Keratinocyte (primary cell): ENCODE measurements at regions not wholly inside any gene's neighbourhood (a gene's known extent, or its start where the extent isn't known, plus 50 kb on each side); places are given as distances from the start of the nearest gene placed in this dataset.

Experiments
- DNase-seq: peaks from one replicate; pipeline ENCODE4 v3.0.0-alpha.2; 2011; ENCODE audit warnings: low read depth, missing footprints, low spot score
- FAIRE-seq: peaks from 2 replicates; lab custom pipeline; 2011; peaks lifted over from hg19 to GRCh38; lab: Jason Lieb, UNC
- H2AFZ ChIP-seq: 2 replicates; pipeline ENCODE4 v1.6.0; 2012; ENCODE audit warnings: low read length, control low read depth, inconsistent platforms; ENCODE audit not compliant: control insufficient read depth
- H3K27ac ChIP-seq: 2 replicates; pipeline ENCODE4 v1.5.1; 2011; ENCODE audit warnings: low read length; ENCODE audit not compliant: control insufficient read depth, insufficient read depth
- H3K27me3 ChIP-seq: 3 replicates; pipeline ENCODE4 v1.6.0; 2011; ENCODE audit warnings: low read length; ENCODE audit not compliant: control insufficient read depth, insufficient read depth; ENCODE audit errors: extremely low read depth
- H3K36me3 ChIP-seq, 2 experiments: 2 replicates in 1 of 2; 3 replicates in 1 of 2; pipeline ENCODE4 v1.5.1; 2011; ENCODE audit warnings: low read length in 2 of 2, mild to moderate bottlenecking in 1 of 2; ENCODE audit not compliant: control insufficient read depth in 2 of 2, insufficient read depth in 2 of 2; ENCODE audit errors: extremely low read depth in 1 of 2
- H3K4me1 ChIP-seq: 3 replicates; pipeline ENCODE4 v1.5.1; 2011; ENCODE audit warnings: low read length; ENCODE audit not compliant: control insufficient read depth, insufficient read depth; ENCODE audit errors: extremely low read depth
- H3K4me2 ChIP-seq: 3 replicates; pipeline ENCODE4 v1.6.0; 2011; ENCODE audit warnings: low read depth, low read length; ENCODE audit not compliant: control insufficient read depth, insufficient read depth; ENCODE audit errors: extremely low read depth
- H3K4me3 ChIP-seq, 3 experiments: fragments of 200-600 bp in 1 of 3; sonication (generic) in 1 of 3; 2 replicates in 2 of 3; 3 replicates in 1 of 3; pipeline ENCODE4 v1.5.1; 2011 to 2016; ENCODE audit warnings: low read length in 3 of 3, mild to moderate bottlenecking in 3 of 3, control low read depth in 2 of 3, inconsistent platforms in 1 of 3, low read depth in 1 of 3, mixed read lengths in 1 of 3, mixed run types in 1 of 3, moderate library complexity in 1 of 3; ENCODE audit not compliant: control insufficient read depth in 2 of 3, insufficient read depth in 2 of 3; ENCODE audit errors: extremely low read depth in 1 of 3
- H3K79me2 ChIP-seq: 2 replicates; pipeline ENCODE4 v1.6.0; 2012; ENCODE audit warnings: low read length; ENCODE audit not compliant: control insufficient read depth, insufficient read depth
- H3K9ac ChIP-seq: 3 replicates; pipeline ENCODE4 v1.6.0; 2011; ENCODE audit warnings: low read length; ENCODE audit not compliant: control insufficient read depth, insufficient read depth; ENCODE audit errors: extremely low read depth
- H3K9me1 ChIP-seq: 3 replicates; pipeline ENCODE4 v1.6.0; 2011; ENCODE audit warnings: low read length; ENCODE audit not compliant: control insufficient read depth, insufficient read depth; ENCODE audit errors: extremely low read depth
- H3K9me3 ChIP-seq: 2 replicates; pipeline ENCODE4 v1.5.1; 2012; ENCODE audit warnings: low read depth, low read length; ENCODE audit not compliant: control insufficient read depth
- H4K20me1 ChIP-seq: 3 replicates; pipeline ENCODE4 v1.6.0; 2011; ENCODE audit warnings: low read length; ENCODE audit not compliant: control insufficient read depth, insufficient read depth; ENCODE audit errors: extremely low read depth
- CTCF ChIP-seq, 3 experiments: IDR thresholded peaks in 1 of 3; conservative IDR thresholded peaks in 1 of 3; optimal IDR thresholded peaks in 1 of 3; 2 replicates in 2 of 3; 3 replicates in 1 of 3; pipeline versions ENCODE3 to v1.5.1; 2011; ENCODE audit warnings: low read length in 3 of 3, mild to moderate bottlenecking in 3 of 3, moderate library complexity in 2 of 3, control low read depth in 1 of 3, inconsistent platforms in 1 of 3; ENCODE audit not compliant: insufficient read depth in 2 of 3; ENCODE audit errors: extremely low read depth in 1 of 3
- EZH2 ChIP-seq: IDR thresholded peaks from one replicate; pipeline ENCODE4 v1.6.1; 2012; ENCODE audit warnings: inconsistent platforms, mild to moderate bottlenecking, low read length, moderate library complexity
- dilution Hi-C: fragments of 300-500 bp; cut with MboI; formaldehyde crosslinking; loops from one replicate; pipeline ENCODE4 v1.7.0; 2020; ENCODE audit warnings: low sequenced_read_pairs; ENCODE audit not compliant: extremely low pct_ligation_motif_present

- no peak overlapping the region for H3K4me3 ChIP-seq
- H3K27me3 ChIP-seq: no peaks in the 10 kb centered on the region
- H2AFZ ChIP-seq: no peak overlapping the region
- H4K20me1 ChIP-seq: no peaks in the 10 kb centered on the region
- H3K27ac ChIP-seq: no peak overlapping the region
- H3K9ac ChIP-seq: no peak overlapping the region
- DNase-seq: no peak
- no peaks in the 10 kb centered on the region for H3K79me2 ChIP-seq
- H3K9me1 ChIP-seq: no peaks in the 10 kb centered on the region
- TF ChIP-seq CTCF (optimal IDR thresholded peaks at IDR 0.05 in 1 of 3, IDR thresholded peaks at IDR 0.05 in 1 of 3, conservative IDR thresholded peaks at IDR 0.05 in 1 of 3; ENCODE audit: extremely low read depth in 1 of 3, insufficient read depth in 2 of 3, low read length in 3 of 3): no peak
- TF ChIP-seq EZH2: no peak
- no peaks in the 10 kb centered on the region for H3K36me3 ChIP-seq
- H3K9me3 ChIP-seq: no peaks in the 10 kb centered on the region
- H3K4me2 ChIP-seq: no peak overlapping the region
- H3K4me1 ChIP-seq: no peaks in the 10 kb centered on the region
- FAIRE-seq: no peak
- dilution Hi-C loops: no loop called here
Observed at GRCh38 chr2:107545066-107545465, 281.6 kb upstream of the RGPD4 start.

GRCh38 chr2:107545851-107546250 is 280.8 kb upstream of the RGPD4 start:
- dilution Hi-C loops: no loop called here
- no peak overlapping the region for H3K27ac ChIP-seq
- no peak for FAIRE-seq

More at GRCh38 chr2:107545851-107546250, 280.8 kb upstream of the RGPD4 start:
- H3K4me1 ChIP-seq: no peaks in the 10 kb centered on the region
- no peak for DNase-seq
- no peaks in the 10 kb centered on the region for H4K20me1 ChIP-seq
- H3K4me2 ChIP-seq: no peak overlapping the region
- H2AFZ ChIP-seq: no peak overlapping the region
- H3K9me1 ChIP-seq: no peaks in the 10 kb centered on the region
- no peaks in the 10 kb centered on the region for H3K79me2 ChIP-seq
- no peaks in the 10 kb centered on the region for H3K9me3 ChIP-seq
- H3K27me3 ChIP-seq: no peaks in the 10 kb centered on the region
- H3K4me3 ChIP-seq: no peak overlapping the region
- H3K9ac ChIP-seq: no peak overlapping the region
- TF ChIP-seq EZH2 (no peak), CTCF (optimal IDR thresholded peaks at IDR 0.05 in 1 of 3, IDR thresholded peaks at IDR 0.05 in 1 of 3, conservative IDR thresholded peaks at IDR 0.05 in 1 of 3; ENCODE audit: extremely low read depth in 1 of 3, insufficient read depth in 2 of 3, low read length in 3 of 3) (no peak)
- H3K36me3 ChIP-seq: no peaks in the 10 kb centered on the region
